ENCODE measurements at regions not wholly inside any gene's neighbourhood (a gene's known extent, or its start where the extent isn't known, plus 50 kb on each side); places are given as distances from the start of the nearest gene placed in this dataset.
"Not testable (repeated sequence)": the region's sequence is repeated elsewhere in the genome, so short reads cannot be mapped to it uniquely, and the experiment has no call there.

GRCh38 chr1:3993619-3994375 lies 93.7 kb upstream of the C1orf174 start:
- no peak overlapping the region for H3K27ac ChIP-seq (ENCODE audit: low read length)
- H3K4me1 ChIP-seq (ENCODE audit: control insufficient read depth, low read depth, low read length): no peaks in the 10 kb centered on the region

GRCh38 chr1:3995141-3995780 lies 95.2 kb upstream of the C1orf174 start:
- Histone ChIP-seq H3K4me1 (ENCODE audit: control insufficient read depth, low read depth, low read length) (no peaks in the 10 kb centered on the region), H3K27me3 (ENCODE audit: control insufficient read depth, insufficient read depth, low read length) (no peaks in the 10 kb centered on the region), H3K27ac (ENCODE audit: low read length) (no peak overlapping the region), H3K9ac (ENCODE audit: low read length) (no peak overlapping the region), H3K4me3 (ENCODE audit: low read length) (no peak overlapping the region), H3K36me3 (ENCODE audit: control insufficient read depth, low read depth, low read length) (no peaks in the 10 kb centered on the region), H3K9me3 (ENCODE audit: control insufficient read depth, low read depth, low read length) (no peaks in the 10 kb centered on the region)

More at GRCh38 chr1:3993619-3994375, 93.7 kb upstream of the C1orf174 start:
- Histone ChIP-seq H3K36me3 (ENCODE audit: control insufficient read depth, low read depth, low read length) (no peaks in the 10 kb centered on the region), H3K9ac (ENCODE audit: low read length) (no peak overlapping the region), H3K27me3 (ENCODE audit: control insufficient read depth, insufficient read depth, low read length) (no peaks in the 10 kb centered on the region), H3K4me3 (ENCODE audit: low read length) (no peak overlapping the region), H3K9me3 (ENCODE audit: control insufficient read depth, low read depth, low read length) (no peaks in the 10 kb centered on the region)

- H3K27me3 ChIP-seq (ENCODE audit: control insufficient read depth, insufficient read depth, low read length): no peaks in the 10 kb centered on the region
- no peaks in the 10 kb centered on the region for H3K9me3 ChIP-seq (ENCODE audit: control insufficient read depth, low read depth, low read length)
These were observed 97.0 kb upstream of the C1orf174 start for GRCh38 chr1:3996846-3997705.

GRCh38 chr1:3998086-3998485 lies 98.0 kb upstream of the C1orf174 start:
- Histone ChIP-seq H3K27ac (ENCODE audit: low read length) (no peak overlapping the region), H3K9me3 (ENCODE audit: control insufficient read depth, low read depth, low read length) (no peaks in the 10 kb centered on the region), H3K27me3 (ENCODE audit: control insufficient read depth, insufficient read depth, low read length) (no peaks in the 10 kb centered on the region), H3K9ac (ENCODE audit: low read length) (no peak overlapping the region), H3K4me1 (ENCODE audit: control insufficient read depth, low read depth, low read length) (no peaks in the 10 kb centered on the region), H3K4me3 (ENCODE audit: low read length) (no peak overlapping the region), H3K36me3 (ENCODE audit: control insufficient read depth, low read depth, low read length) (no peaks in the 10 kb centered on the region)

More at GRCh38 chr1:3996846-3997705, 97.0 kb upstream of the C1orf174 start:
- H3K36me3 ChIP-seq (ENCODE audit: control insufficient read depth, low read depth, low read length): no peaks in the 10 kb centered on the region
- no peaks in the 10 kb centered on the region for H3K4me1 ChIP-seq (ENCODE audit: control insufficient read depth, low read depth, low read length)
- H3K4me3 ChIP-seq (ENCODE audit: low read length): no peak overlapping the region
- no peak overlapping the region for H3K9ac ChIP-seq (ENCODE audit: low read length)
- no peak overlapping the region for H3K27ac ChIP-seq (ENCODE audit: low read length)

- not testable (repeated sequence) for H3K4me1 ChIP-seq (ENCODE audit: control insufficient read depth, low read depth, low read length); H3K36me3 ChIP-seq (ENCODE audit: control insufficient read depth, low read depth, low read length); H3K27ac ChIP-seq (ENCODE audit: low read length); H3K27me3 ChIP-seq (ENCODE audit: control insufficient read depth, insufficient read depth, low read length); H3K9me3 ChIP-seq (ENCODE audit: control insufficient read depth, low read depth, low read length); H3K9ac ChIP-seq (ENCODE audit: low read length); H3K4me3 ChIP-seq (ENCODE audit: low read length)
These were observed 99.4 kb upstream of the C1orf174 start for GRCh38 chr1:3999514-3999913.

GRCh38 chr1:3999941-4000735 lies 100.1 kb upstream of the C1orf174 start:
- Histone ChIP-seq H3K9me3 (ENCODE audit: control insufficient read depth, low read depth, low read length) (no peaks in the 10 kb centered on the region), H3K27ac (ENCODE audit: low read length) (no peak overlapping the region), H3K36me3 (ENCODE audit: control insufficient read depth, low read depth, low read length) (no peaks in the 10 kb centered on the region), H3K27me3 (ENCODE audit: control insufficient read depth, insufficient read depth, low read length) (no peaks in the 10 kb centered on the region), H3K9ac (ENCODE audit: low read length) (no peak overlapping the region), H3K4me1 (ENCODE audit: control insufficient read depth, low read depth, low read length) (no peaks in the 10 kb centered on the region), H3K4me3 (ENCODE audit: low read length) (no peak overlapping the region)

- Histone ChIP-seq H3K9me3 (ENCODE audit: control insufficient read depth, low read depth, low read length) (no peaks in the 10 kb centered on the region), H3K36me3 (ENCODE audit: control insufficient read depth, low read depth, low read length) (no peaks in the 10 kb centered on the region), H3K4me3 (ENCODE audit: low read length) (no peak overlapping the region), H3K4me1 (ENCODE audit: control insufficient read depth, low read depth, low read length) (no peaks in the 10 kb centered on the region), H3K27me3 (ENCODE audit: control insufficient read depth, insufficient read depth, low read length) (no peaks in the 10 kb centered on the region), H3K27ac (ENCODE audit: low read length) (no peak overlapping the region), H3K9ac (ENCODE audit: low read length) (no peak overlapping the region)
These were observed 100.8 kb upstream of the C1orf174 start for GRCh38 chr1:4000811-4001251.

- Histone ChIP-seq H3K9ac (ENCODE audit: low read length) (no peak overlapping the region), H3K27me3 (ENCODE audit: control insufficient read depth, insufficient read depth, low read length) (no peaks in the 10 kb centered on the region), H3K4me3 (ENCODE audit: low read length) (no peak overlapping the region), H3K9me3 (ENCODE audit: control insufficient read depth, low read depth, low read length) (no peaks in the 10 kb centered on the region), H3K27ac (ENCODE audit: low read length) (no peak overlapping the region), H3K36me3 (ENCODE audit: control insufficient read depth, low read depth, low read length) (no peaks in the 10 kb centered on the region), H3K4me1 (ENCODE audit: control insufficient read depth, low read depth, low read length) (no peaks in the 10 kb centered on the region)
These were observed 101.4 kb upstream of the C1orf174 start for GRCh38 chr1:4001461-4001860.

GRCh38 chr1:4002061-4002521 lies 102.0 kb upstream of the C1orf174 start:
- no peaks in the 10 kb centered on the region for H3K4me1 ChIP-seq (ENCODE audit: control insufficient read depth, low read depth, low read length)
- H3K9me3 ChIP-seq (ENCODE audit: control insufficient read depth, low read depth, low read length): no peaks in the 10 kb centered on the region
- H3K4me3 ChIP-seq (ENCODE audit: low read length): no peak overlapping the region
- no peaks in the 10 kb centered on the region for H3K36me3 ChIP-seq (ENCODE audit: control insufficient read depth, low read depth, low read length)
- H3K27ac ChIP-seq (ENCODE audit: low read length): no peak overlapping the region
- no peak overlapping the region for H3K9ac ChIP-seq (ENCODE audit: low read length)
- H3K27me3 ChIP-seq (ENCODE audit: control insufficient read depth, insufficient read depth, low read length): no peaks in the 10 kb centered on the region

GRCh38 chr1:4002741-4003140 lies 102.7 kb upstream of the C1orf174 start:
- no peak overlapping the region for H3K9ac ChIP-seq (ENCODE audit: low read length)
- H3K27me3 ChIP-seq (ENCODE audit: control insufficient read depth, insufficient read depth, low read length): no peaks in the 10 kb centered on the region
- H3K9me3 ChIP-seq (ENCODE audit: control insufficient read depth, low read depth, low read length): no peaks in the 10 kb centered on the region
- H3K4me3 ChIP-seq (ENCODE audit: low read length): no peak overlapping the region
- H3K4me1 ChIP-seq (ENCODE audit: control insufficient read depth, low read depth, low read length): no peaks in the 10 kb centered on the region
- no peak overlapping the region for H3K27ac ChIP-seq (ENCODE audit: low read length)
- no peaks in the 10 kb centered on the region for H3K36me3 ChIP-seq (ENCODE audit: control insufficient read depth, low read depth, low read length)

All from iPS-18a (cell line).